ENCODE measurements at regions not wholly inside any gene's neighbourhood (a gene's known extent, or its start where the extent isn't known, plus 50 kb on each side); places are given as distances from the start of the nearest gene placed in this dataset.

GRCh38 chr17:420479-421175 lies 68.0 kb upstream of the RPH3AL start:
- TF ChIP-seq CTCF (IDR thresholded peaks at IDR 0.05) (no peak), POLR2A (IDR thresholded peaks at IDR 0.05) (no peak)

Data from adrenal gland (tissue), 5 donors.